GM21381 (cell line): ENCODE measurements at regions not wholly inside any gene's neighbourhood (a gene's known extent, or its start where the extent isn't known, plus 50 kb on each side); places are given as distances from the start of the nearest gene placed in this dataset.
"Not testable (repeated sequence)": the region's sequence is repeated elsewhere in the genome, so short reads cannot be mapped to it uniquely, and the experiment has no call there.

Experiments
- ATAC-seq: cut with Tn5 transposase; IDR thresholded peaks from one replicate; pipeline ENCODE4 v1.9.1; 2021; ENCODE audit warnings: mild to moderate bottlenecking, moderate library complexity; ENCODE audit not compliant: unreplicated experiment

DNA sequence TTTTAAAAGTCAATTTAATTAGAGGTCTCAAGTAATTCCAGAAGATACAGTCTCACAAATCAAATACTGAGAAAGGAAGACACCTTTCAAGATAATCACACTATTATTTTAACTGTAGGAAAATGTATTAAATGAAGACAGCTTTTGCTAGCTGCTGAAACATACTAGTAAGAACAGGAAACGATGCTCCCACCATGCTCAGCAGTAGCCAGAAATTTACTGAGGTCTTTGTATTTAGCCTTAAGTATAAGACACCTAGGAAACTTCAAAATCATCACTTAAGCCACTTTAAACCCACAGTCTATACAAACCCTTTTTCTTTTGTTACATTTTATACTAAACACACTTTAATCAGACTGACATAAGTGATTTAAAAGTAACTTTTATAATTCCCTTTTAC lies 72.7 kb upstream of the NPIPB12 start:
- not testable (repeated sequence) for ATAC-seq

DNA sequence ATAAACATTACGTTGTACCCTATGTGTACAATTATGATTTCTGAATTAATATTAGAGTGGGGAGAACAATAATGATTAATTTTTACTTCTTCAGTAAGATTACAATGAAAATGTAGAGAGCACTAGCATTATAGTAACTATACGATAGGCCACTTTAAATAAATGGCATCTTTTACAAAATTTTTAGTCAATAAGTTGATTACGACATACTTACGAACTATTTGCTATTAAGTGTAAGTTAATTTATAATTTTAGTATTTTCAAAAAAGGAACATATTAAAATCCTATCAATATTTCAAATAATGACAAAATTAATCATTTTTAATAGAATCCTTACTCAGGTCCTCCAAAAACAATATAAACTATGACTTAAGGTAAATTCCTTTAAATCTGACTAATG lies 75.6 kb upstream of the NPIPB12 start:
- ATAC-seq, result not testable (repeated sequence)

DNA sequence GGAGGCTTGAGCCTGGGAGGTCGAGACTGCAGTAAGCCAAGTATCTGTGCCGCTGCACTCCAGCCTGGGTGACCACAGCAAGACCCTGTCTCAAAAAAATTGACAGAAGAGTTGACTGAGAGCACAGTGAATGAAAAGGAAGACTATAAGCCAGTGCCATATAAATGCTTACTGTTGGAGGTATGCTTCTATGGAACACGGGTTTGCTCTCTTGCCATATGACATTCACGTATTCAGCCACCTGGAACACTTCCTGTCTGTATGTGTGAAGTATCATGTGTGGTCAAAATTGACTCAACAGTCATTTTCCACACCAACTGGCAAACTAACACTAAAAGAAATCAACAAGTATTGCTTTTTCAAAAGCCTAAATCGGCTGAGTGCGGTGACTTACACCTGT lies 71.1 kb upstream of the SPN start:
- not testable (repeated sequence) for ATAC-seq

DNA sequence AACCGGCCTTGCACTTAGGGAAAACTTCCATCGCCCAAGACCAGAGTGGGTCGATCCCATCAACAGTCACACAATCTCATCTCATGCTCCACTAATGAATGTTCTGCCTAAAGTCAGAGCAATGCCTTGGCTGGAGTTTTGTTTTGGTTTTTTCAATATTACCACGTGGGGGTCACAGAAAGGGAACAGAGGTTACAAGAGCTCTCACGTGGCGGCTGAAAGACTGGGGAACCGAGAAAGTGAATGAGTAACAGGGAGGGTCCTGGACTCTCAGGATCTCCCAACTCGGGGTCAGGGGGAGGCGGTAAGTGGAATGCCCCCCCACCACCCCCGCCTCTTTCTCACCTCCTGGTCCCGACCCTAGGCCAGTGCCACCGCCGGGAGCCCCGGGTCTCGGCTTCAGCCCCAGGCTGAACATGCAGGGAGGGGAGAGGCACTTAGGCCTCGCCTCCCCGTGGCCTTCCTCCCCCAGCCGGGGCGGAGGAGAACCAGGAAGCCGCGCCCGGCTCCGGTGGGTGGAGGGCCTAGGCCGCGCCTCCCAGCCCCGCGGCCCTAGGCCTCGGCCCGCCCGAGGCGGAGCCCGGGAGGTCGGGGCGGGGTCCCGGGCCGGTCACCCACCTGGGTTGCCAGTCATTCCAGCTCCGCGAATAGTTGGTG lies 68.7 kb upstream of the SPN start:
- peak; percentile 40 for ATAC-seq

DNA sequence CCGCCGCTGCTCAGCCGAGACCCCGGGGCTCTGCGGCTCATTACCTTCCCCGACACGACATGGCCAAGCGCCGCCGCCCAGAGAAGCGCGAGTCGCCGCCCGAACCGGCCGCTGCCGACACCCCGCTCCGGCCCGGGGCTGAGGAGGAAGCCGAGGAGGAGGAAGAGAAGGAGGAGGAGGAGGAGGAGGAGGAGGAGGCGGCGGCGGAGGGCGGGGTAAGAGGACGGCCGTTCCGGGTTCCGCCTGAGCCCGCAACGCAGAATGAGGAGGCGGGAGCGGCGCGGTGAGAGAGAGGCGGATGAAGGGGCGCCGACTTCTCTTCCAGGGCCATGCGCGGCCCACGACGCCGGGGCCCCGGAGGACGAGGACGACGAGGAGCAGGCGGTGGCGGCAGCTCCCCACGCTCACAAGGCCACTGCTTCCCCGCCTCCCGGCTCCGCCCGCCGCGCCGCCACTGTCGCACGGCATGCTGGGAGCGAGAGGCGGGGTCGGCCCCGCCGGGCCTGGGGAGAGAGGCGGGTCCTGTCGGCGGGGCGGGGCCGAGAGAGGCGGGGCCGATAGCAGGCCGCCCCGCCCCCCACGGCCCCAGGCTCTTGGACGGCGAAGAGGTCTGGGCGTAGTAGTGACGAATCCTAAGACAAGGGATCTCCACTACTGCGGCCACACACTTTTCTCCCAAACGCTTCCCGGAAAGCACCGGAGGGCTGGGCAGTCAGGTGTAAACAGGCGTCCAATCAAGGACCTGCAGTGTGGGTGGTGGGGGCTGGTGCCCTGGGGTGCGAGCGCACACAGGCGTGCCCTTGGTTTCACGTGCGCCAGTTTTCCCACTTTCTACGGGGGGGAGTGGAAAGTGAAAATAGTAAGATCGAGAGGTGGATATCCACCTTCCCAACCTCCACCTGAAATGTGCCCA lies 67.9 kb upstream of the SPN start:
- ATAC-seq, result peak; percentile 79

DNA sequence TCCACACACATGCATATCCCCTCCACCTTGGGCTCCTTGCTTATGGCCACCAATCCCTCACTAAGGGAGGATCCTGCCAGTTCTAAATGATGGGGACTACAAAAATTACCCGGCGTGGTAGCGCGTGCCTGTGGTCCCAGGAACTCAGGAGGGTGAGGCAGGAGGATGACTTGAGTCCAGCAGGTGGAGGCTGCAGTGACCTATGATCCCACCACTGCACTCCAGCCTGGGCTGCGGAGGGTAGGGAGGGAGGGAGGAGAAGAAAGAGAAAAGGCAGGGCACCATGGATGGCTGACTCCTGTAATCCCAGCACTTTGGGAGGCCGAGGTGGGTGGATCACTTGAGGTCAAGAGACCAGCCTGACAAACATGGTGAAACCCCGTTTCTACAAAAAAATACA lies 66.0 kb upstream of the SPN start:
- not testable (repeated sequence) for ATAC-seq

DNA sequence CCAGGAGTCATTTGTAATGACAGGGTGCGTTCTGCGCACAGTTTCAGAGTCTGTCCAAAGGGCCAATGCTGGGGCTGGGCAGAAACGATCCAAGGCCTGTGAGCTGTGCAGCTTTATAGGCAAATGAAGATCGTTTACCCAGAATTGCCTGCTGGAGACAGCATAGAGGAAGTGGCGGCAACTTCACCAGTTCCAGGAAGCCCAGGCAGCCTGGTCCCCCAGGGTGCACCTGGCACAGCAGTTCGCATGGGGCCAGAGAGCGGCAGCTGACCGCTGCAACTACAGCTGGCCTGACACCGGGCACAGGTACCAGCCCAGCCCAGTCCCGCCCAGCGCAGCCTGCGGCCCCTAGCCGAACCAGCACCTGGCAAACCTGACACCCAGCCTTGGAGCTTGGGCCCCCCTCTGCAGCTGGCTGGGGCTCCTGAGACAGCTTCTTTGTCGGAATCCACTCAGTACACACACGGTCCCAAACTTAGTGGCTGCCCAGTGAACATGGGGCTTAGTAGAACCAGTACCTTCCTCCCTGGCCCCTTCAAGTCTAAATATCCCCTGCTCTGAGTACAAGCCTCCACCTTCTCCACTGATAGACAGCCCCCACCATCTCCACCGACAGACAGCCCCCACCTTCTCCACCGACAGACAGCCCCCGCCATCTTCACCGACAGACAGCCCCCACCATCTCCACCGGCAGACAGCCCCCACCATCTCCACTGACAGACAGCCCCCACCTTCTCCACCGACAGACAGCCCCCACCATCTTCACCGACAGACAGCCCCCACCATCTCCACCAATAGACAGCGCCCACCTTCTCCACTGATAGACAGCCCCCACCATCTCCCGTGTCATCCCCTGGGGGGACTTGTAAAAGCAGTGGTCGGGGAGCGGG lies 62.7 kb upstream of the SPN start:
- ATAC-seq, result not testable (repeated sequence)

DNA sequence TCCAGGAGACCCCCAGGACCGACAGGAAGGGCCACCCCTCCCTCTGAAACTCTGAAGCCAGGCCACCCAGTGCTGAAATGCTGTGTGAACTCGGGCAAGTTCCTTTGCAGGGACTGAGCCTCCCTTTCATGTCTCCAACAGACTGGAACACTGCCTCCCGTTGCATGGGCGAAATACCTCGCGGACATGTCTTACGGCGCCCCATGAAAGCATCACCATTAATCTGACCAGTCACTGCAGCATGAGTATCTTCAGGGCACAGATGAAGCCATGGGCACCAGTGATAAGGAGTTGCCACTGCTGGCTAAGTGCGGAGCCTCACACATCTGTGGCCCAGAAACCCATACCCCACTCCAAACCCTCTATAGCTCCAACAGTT lies 60.8 kb upstream of the SPN start:
- not testable (repeated sequence) for ATAC-seq

DNA sequence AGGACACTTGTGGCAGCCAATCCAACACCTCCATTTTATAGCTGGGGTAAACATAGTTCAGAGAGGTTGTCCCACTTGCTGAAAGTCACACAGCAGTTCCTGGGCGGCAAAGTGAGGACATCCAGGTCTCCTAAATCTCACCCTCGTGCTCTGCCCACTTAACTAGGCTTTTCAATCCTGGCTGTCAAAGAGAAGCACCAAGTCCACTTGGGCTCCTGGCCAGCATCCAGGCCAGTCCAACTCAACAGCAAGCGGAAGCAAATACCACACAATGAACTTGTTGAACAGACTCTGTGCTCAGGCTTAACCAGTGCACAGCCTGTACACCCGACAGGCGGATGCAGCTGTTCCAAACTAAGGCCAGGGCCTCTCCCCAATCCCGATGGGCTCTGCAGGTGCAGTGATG lies 60.4 kb upstream of the SPN start:
- ATAC-seq, result not testable (repeated sequence)

DNA sequence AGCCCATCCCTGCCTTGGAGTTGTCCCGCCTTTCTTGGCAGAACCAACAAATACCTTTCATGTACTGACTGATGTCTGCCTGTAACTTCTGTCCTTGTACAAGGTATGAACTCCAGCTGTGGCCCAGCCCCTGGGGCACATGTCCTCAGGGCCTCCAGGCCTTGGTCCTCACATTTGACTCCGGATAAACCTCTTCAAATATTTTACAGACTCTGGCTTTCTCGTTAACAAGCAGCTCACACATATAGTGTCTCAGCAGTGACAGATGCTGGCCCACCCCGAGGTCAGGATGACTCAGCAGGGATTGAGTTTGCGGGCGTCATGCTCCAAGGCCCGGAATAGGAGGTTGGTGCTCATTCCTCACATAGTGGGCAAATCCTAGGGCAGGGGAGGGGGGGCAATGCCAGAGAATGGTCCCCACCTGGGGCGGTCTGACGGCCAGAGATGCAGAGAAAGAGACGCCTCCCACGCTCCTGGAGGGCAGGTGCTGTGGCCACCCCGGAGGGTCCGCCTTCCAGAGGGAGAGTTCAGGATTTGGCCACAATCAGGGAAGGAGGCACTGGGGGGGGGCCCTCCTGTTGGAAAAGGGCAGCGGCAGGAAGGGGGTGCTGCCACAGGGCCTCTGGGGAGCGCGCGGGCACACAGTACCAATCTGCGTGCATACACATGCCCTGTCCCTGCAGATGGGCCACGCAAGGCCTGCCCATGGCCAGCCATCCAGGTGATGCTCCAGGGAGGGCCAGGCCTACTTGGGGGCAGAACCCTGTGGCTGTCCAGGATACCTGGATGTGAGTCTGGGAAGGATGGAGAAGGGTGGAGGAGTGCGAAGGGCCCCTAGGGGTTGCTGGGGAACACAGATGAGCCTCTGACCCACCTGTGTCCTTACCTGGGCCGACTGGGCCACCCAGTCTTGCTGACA lies 58.2 kb upstream of the SPN start:
- ATAC-seq, result not testable (repeated sequence)

DNA sequence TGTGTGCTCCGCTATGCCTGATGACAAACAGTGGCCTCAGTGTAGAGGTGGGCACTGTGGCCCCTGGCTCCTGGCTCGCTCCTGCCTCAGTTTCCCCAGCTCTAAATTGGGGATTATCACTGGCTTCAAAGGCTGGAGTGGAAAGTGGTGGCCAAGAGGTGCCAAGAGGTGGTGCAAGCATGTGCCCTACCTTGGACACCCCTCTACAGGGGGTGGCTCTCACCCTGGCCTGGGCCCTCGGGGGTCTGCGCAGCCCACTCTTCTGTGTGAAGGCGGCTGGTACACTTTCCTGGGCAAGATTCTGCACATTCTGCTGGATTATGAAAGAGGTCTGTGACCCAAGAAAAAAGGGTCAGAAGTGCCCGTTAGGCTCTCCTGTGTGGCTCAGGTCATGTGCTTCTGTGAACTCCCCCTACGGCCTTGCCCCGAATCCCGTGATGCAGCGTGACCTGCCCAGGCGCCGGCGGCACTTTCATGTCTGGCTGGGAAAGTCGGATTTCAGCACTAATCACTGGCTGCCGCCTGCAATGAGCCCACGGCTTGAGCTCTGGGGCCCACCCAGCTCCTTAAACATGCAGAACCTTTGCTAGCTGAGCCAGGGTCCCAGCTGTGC lies 57.3 kb upstream of the SPN start:
- not testable (repeated sequence) for ATAC-seq

DNA sequence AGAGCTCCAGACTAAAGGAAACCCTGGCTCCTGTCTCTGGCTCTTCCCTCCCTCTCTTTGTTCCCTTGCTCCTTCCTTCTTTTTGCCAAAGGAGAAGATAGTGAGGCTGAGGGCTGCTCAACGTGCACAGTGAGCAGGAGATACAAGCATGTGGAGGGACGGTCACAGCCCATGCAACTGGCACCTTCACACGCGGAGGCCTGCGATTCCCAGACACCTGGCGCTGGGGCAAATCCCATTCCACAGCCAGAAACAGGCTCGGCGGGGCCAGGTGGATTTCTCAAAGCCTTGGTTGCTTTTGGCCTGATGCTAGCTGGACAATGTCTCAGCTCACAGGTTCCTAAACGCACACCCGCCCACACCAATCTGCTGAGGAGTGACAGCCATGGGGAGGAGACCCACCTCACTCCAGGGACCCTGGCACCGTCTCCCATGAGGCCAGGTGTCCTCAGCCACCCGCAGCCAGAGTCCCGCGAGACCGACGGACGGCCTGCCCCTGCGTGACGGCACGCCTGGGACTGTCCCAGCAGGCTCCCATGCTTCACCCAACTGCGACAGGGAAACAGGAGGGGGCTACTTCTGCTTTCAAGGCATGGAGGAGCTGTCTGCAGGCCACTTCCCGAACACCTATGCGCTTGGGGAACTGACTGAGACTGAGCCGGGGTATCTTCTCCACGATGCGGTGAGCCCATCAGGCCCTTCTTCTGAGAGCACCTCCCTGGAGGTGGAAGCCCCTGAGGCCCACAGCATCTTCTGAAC lies 56.2 kb upstream of the SPN start:
- not testable (repeated sequence) for ATAC-seq

DNA sequence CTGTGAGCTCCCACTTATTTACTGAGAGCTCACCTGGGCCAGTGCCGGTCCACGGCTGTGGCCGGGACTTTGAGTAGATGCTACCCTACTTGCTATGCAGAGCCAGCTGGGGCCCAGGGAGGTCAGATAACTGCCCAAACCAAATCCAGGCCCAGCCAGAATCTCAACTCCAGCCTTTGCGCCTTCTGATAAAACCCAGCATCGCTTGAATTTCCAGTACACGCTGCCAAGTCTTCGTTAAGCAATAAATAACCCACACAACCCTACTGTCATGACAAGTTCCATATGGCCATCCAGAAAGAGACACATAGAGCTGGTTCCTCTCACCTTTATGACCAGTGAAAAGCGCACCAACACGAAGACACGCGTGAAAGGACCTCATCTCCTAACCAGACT lies 55.6 kb upstream of the SPN start:
- not testable (repeated sequence) for ATAC-seq

DNA sequence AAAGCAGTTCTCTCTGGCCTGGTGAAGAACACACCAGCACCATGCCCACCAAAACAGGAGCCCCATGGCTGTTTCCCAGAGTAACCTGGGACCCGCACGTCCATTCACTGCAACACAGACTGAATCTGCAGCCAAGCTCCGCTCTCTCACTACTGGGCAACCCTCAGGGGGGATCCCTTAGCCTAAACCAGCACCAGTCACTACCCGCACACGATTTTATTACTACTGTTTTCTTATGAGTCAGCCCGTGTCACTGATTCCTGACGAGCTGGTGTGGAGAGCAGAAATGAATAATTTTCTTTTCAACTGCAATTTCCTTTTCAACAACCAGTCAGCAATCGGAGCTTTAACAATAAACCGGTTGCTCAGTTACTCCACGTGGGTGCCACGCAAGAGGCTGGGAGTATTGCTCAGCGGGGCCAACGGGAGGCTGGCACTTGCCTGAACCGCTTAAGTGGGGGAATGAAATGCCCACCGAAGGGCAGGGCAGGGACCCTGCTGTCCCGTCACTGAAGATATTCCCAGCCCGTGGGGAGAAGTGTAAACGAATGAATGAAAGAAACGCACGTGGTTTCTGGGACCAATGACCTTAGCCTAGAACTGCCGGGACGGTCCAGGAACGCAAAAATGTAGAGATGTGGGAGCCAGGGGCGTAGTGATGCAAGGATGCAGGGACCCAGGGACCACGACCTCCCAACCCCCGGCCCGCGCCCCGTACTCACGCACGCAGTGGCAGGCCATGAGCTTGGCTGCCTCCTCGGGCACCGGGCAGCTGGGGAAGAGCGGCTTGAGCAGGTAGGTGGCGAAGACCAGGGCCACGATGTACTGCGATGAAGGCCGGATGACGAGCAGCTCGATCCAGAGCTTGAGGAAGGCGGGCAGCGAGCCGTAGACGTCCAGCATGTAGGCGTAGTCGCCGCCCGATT lies 50.4 kb upstream of the SPN start:
- peak; percentile 35 for ATAC-seq
